ENCODE measurements at regions not wholly inside any gene's neighbourhood (a gene's known extent, or its start where the extent isn't known, plus 50 kb on each side); places are given as distances from the start of the nearest gene placed in this dataset.
A peak's percentile ranks its signal among the peaks of the same experiment; 100 is the strongest.
"Not testable (repeated sequence)": the region's sequence is repeated elsewhere in the genome, so short reads cannot be mapped to it uniquely, and the experiment has no call there.

DNA sequence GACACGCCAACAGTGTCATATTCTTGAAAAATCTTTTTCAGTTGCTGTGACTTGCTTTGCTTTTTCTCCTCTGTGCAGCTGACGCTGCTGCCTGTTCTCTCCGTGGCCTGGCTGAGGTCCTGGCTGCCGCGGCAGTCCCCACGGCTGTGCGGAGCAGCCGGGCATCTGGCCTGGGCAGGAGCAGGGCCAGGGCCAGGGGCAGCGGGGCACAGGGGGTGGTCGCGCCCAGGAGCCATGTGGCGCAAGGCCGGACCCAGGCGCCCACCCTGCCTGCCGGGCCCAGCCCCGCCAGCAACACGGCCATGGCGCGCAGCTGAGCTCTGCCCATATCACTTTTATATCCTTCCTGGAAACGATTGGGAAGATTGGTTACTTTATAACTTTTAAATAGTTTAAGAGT is 109.4 kb upstream of the ACBD5 start:
- no peak for FAIRE-seq
- no peak for DNase-seq (ENCODE audit: insufficient read length, low spot score)

DNA sequence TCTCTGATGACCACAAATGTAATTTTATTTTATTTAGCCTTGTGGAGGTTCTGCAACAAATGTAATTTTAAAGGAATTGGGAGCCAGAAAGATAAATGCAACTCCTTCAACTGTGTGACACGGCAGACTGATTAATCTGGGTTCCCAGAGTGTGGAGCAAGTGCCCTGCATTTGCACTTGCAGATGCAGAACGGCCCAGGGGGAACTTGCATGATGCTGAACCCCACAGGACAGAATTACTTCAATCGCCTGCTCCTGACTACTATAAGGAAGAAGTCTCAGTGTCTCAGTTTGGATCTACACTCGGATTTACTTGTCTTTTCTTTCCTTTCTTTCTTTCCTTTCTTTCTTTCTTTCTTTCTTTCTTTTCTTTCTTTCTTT is 107.2 kb upstream of the ACBD5 start:
- DNase-seq (ENCODE audit: insufficient read length, low spot score); FAIRE-seq: not testable (repeated sequence)

DNA sequence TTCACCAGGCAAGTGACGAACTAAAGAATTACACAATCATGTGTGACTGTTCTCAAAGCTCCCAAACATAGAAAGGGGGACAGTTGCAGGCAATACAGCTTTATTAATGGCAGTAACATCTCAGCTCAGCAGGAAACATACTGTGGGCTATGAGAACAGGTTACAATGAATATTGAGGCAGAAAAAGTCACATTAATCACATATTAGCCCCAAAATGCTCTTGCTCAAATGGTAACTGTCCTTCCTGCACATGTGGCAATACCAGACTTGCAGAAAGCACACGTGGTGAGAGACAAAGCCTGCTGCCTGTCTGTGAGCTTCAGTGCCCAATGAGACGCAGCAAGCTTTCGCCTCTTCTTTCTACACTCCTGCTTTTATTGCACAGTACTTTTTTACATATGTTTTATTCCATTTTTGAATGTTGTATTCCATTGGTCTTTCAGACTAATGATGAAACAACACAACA is 104.9 kb upstream of the ACBD5 start:
- no peak for DNase-seq (ENCODE audit: insufficient read length, low spot score)
- no peak for FAIRE-seq

DNA sequence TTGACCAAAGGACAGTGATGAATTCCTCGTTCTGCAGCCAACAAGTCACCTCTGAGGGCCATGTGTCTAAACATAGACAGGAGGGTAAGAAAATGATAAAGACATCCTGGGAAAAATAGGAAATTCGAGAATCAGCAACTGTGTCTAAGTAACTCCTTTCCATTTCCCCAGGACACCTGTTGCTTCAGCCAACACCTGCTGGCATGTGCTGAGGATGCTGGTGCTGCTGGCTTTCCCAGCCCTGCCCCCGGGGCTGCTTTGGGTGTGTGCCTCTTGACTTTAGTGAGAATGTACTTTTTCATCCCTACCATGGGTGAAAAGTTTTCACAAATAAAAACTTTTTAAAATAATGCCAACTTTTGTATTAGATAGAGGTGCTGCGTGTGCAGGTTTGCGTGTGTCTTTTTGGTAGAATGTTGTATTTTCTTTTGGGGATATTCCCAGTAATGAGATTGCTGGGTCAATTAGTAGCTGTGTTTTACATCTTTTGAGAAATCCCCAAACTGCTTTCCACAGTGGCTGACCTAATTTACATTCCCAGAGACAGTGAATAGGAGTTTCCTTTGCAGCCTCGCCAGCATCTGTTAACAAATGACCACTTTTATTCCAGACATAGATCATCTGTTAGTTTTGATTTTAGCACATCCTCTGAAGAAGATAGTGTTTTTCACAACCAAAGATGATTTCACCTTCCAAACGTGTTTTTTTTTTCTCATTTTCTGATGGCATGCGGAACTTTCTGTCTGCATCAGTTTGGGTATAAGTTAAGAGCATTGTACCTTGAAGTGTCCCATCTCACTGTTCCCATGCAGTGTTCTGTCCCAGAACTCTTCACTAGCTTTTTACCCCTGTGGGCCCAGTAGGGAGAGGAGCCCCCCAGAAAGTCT is 104.2 kb upstream of the ACBD5 start:
- no peak for DNase-seq (ENCODE audit: insufficient read length, low spot score)

DNA sequence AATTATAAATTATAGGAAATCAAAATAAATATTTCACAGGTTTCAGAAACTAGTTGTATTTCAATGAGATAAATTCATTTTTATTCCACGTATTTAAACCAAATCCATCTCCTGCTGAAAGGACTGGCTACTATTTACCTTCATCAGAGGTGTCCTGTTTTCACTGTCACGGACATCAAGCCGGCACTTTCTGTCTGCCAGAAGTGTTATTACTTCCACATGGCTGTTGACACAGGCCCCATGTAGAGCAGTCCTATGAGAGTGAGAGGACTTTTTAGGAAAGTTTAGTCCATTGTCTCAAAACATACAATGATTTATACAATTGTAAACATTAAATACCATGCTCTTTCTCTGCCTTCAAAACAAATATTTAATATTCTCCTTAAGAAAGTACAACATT is 100.4 kb upstream of the ACBD5 start:
- FAIRE-seq (no peak), DNase-seq (ENCODE audit: insufficient read length, low spot score) (no peak)

More for the DNA sequence above, 104.2 kb upstream of the ACBD5 start:
- FAIRE-seq: no peak

DNA sequence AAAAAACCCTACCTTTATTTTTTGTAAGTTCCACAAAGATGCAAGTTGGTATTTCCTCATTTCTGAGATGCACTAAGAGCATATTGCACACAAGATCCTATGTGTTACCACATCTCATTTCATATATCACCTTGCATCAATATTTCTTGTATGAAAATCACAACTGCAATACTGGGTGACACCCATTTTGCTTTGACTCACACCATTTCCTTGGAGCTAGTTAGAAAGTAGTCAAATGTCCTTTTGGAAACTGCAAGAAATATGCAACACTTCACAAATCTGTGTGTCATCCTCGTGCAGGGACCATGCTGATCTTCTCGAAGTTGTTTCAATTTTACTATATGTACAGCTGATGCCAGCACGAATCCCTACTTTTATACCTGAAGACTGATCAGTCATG is 94.6 kb upstream of the ACBD5 start:
- peak; percentile 44 for FAIRE-seq
- DNase-seq (ENCODE audit: insufficient read length, low spot score): not testable (repeated sequence)

DNA sequence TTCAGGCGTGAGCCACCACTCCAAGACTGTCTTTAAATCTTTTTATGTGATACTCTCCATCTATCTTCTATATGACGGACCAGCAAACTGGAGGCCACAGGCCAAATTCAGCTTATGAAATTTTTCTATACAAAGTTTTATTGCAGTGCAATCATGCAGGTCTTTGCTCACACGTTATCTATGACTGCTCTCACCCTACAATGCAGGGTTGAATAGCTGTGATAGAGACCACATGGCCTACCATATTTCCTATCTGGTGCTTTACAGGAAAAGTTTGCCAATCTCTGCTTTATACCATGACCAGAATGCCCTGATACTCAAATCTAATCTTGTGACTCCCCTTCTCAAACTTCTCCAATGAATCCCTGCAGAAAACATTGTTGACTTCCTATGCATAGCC is 89.5 kb upstream of the ACBD5 start:
- FAIRE-seq (no peak), DNase-seq (ENCODE audit: insufficient read length, low spot score) (no peak)

DNA sequence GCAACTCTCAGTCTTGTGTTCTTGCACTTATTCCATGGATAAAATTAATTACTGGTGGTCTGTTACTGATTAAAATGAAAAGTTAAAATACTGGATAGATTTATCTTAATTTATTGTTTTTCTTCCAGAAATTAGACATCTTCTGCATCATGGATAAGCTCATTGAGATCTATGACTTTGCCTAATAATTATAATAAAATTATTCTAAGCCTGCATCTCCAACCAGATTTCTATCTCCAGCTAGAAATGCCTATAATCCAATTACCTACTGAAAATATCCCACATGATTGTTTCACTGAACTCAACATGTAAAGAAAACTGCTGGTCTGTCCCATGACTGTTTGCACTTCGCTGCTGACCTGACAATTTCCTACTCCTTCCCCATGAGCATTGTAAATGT is 88.3 kb upstream of the ACBD5 start:
- FAIRE-seq (no peak), DNase-seq (ENCODE audit: insufficient read length, low spot score) (no peak)

DNA sequence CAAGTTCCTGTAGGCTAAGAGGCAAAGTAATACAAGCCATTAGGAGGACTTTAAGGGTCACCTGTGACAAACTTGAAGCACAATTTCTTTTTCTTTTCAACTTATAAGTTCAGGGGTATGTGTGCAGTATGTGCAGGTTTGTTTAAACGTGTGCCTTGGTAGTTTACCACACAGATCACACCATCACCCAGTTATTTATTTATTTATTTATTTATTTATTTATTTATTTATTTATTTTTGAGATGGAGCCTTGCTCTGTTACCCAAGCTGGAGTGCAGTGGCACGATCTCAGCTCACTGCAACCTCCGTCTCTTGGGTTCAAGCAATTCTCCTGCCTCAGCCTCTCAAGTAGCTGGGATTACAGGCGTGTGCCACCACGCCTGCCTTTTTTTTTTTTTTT is 86.2 kb upstream of the ACBD5 start:
- FAIRE-seq; DNase-seq (ENCODE audit: insufficient read length, low spot score): not testable (repeated sequence)

DNA sequence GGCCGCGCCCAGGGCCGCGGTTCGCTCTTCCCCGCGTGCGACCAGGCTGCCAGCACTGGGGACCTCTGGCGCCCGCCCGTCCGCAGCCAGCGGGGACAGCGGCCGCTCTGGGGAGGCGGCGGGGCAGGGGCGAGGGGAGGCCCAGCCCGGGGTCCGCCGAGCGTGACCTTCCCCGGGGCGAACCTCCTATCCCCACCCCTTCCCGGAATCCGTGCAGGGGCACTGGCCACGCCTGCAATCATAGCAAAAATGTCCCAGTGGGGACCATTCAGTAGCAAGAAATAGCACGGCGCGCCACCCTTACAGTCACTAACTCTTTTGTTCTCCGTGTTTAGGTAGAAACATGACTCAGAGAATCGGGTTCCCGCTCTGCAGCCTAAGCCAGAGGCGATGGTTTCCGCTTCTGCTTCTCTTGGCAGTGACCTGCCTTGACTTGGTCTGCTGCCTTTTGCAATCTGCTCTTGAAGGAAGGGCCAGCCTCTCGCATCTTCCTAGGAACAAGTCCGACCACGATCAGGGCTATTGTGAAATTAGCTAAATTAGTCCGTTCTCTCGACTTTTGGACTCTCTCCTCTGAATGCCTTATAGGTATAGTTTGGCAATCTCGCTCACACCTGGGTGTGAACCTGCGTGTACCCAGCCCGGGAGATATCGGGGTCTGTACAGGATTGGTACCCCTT is 79.3 kb upstream of the ACBD5 start:
- FAIRE-seq (no peak), DNase-seq (ENCODE audit: insufficient read length, low spot score) (no peak)

DNA sequence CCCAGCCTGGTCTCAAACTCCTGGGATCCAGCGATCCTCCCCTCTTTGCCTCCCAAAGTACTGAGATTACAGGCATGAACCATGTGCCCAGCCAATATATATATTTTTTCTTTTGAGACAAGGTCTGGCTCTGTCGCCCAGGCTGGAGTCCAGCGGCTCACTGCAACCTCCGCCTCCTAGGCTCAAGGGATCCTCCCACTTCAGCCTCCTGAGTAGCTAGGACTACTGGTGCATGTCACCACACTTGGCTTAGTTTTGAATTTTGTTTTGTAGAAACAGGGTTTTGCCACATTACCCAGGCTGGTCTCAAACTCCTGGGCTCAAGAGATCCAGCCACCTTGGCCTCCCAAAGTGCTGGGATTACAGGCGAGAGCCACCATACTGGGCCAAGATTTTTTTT is 78.5 kb upstream of the ACBD5 start:
- not testable (repeated sequence) for FAIRE-seq; DNase-seq (ENCODE audit: insufficient read length, low spot score)

DNA sequence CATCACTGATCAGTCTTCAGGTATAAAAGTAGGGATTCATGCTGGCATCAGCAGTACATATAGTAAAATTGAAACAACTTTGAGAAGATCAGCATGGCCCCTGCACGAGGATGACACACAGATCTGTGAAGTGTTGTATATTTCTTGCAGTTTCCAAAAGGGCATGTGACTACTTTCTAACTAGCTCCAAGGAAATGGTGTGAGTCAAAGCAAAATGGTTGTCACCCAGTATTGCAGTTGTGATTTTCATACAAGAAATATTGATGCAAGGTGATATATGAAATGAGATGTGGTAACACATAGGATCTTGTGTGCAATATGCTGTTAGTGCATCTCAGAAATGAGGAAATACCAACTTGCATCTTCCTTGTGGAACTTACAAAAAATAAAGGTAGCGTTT is 74.5 kb upstream of the ACBD5 start:
- not testable (repeated sequence) for DNase-seq (ENCODE audit: insufficient read length, low spot score); FAIRE-seq

DNA sequence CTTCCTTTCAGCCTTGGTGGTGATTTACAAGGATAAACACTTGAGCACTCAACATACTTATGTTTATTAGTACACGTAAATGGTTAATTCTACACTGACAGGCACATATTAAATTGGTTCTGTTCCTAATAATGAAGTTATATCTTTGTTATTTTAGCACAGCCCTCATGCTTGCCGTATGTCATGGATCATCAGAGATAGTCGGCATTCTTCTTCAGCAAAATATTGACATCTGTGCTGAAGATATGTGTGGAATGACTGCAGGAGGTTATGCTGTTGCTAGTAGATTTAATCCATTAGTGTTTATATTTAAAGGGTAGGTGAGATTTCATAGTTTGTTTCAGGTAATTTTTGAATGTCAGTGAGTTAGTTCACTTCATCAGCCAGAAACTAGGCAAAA is 73.0 kb upstream of the ACBD5 start:
- not testable (repeated sequence) for FAIRE-seq; DNase-seq (ENCODE audit: insufficient read length, low spot score)

DNA sequence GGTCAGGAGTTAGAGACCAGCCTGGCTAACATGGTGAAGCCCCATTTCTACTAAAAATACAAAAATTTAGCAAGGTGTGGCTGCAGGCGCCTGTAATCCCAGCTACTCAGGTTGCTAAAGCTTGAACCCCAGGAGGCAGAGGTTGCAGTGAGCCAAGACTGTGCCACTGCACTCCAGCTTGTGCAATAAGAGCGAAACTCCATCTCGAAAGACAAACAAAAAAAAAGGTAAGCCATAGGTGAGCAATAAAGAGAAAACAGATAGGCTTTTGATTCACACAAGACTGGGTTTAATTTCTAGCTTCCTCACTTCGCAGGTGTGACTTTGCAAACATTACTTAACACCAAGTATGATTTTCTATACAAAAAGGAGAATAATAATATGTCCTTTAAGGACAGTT is 72.3 kb upstream of the ACBD5 start:
- no peak for FAIRE-seq

DNA sequence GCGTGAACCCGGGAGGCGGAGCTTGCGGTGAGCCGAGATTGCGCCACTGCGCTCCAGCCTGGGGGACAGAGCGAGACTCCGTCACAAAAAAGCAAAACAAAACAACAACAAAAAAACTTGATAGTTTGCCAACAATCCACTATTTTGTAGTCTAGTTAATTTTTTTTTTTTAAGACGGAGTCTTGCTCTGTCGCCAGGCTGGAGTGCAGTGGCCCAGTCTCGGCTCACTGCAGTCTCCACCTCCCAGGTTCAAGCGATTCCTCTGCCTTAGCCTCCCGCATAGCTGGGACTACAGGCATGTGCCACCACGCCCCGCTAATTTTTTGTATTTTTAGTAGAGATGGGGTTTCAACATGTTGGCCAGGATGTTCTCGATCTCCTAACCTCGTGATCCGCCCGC is 71.2 kb upstream of the ACBD5 start:
- not testable (repeated sequence) for FAIRE-seq; DNase-seq (ENCODE audit: insufficient read length, low spot score)

More for the DNA sequence above, 72.3 kb upstream of the ACBD5 start:
- no peak for DNase-seq (ENCODE audit: insufficient read length, low spot score)

DNA sequence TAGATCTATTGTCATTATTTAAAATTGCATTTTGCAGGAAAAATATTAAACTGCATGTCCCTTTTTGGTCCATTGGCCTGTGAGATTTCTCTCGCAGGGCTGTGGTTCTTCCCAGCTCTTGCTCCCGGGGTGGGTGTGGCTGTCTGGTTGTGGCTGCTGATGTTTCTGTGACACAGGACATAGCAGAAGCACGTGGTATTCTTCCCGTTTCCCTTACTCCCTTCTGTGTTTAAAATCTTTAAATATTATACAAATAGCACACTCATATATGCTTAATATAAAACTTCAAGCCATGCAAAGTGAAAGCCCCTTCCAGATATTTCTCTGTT is 57.9 kb upstream of the ACBD5 start:
- FAIRE-seq; DNase-seq (ENCODE audit: insufficient read length, low spot score): not testable (repeated sequence)

DNA sequence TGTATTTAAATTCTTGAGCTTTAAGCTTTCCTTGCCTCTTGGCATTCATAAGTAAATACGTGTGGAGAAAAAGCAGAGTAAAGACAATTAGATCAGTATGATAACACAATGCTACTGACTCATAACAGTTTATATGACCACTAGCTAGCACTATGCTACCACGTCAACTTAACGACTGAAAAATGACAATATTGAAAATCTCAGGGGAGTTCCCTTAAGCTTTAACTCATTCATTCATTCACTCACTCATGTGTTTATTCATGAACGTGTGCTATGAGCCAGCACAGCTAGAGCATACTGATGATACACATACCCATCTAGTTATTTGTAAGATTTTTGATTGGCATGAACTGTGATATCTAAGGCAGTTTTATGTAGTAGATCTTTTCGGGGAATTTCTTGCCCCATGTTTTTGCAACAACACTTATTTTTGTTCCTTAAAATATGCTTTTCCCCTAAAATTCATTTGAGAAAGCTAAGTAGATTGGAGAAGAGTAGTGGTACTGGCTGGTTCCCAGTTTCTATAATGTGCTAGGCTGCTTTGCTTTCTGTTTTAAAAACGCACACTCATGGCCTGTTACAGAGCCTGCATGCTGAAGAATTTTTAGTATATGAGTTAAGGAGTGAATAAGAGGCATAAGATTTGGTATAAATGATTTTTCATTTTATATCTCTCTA is 57.4 kb upstream of the ACBD5 start:
- no peak for DNase-seq (ENCODE audit: insufficient read length, low spot score)
- FAIRE-seq: no peak

DNA sequence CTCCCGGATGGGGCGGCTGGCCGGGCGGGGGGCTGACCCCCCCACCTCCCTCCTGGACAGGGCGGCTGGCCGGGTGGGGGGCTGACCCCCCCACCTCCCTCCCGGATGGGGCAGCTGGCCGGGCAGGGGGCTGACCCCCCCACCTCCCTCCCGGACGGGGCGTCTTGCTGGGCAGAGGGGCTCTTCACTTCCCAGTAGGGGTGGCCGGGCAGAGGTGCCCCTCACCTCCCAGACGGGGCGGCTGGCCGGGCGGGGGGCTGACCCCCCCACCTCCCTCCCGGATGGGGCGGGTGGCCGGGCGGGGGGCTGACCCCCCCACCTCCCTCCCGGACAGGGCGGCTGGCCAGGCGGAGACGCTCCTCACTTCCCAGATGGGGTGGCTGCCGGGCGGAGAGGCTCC is 55.7 kb upstream of the ACBD5 start:
- not testable (repeated sequence) for DNase-seq (ENCODE audit: insufficient read length, low spot score); FAIRE-seq

DNA sequence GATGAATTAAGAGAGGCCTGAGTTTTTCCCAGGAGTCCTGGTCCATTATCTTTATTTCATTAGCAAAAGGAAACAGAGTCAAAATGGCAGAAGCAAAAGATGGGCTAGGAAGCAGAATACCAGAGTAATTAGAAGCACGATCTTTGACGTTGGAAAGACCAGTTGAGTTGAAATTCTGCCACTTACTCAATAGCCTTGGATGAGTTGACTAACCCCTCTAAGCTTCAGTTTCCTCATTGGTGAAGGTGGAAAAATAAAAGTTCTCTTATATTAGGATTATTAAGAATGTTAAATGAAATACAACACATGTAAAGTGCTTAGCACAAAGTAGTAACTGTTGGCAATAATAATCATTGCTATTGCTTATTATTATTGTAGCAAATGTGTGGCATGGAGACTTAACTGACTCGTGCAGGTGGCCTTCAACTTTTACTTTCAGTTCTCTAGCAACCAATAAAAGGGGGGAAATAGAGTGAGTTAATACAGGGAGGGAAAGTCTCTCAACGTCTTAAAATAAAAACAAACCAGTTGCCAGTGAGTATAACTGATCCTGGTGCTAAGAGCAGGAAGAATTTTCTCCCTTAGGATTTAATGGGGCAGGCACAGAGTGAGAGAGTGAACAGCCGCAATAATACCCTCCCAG is 50.8 kb upstream of the ACBD5 start:
- DNase-seq (ENCODE audit: insufficient read length, low spot score): not testable (repeated sequence)
- FAIRE-seq: peak; percentile 58

Data from HTR-8/SVneo (cell line).